Peyer's patch (tissue), 4 donors: ENCODE measurements at regions not wholly inside any gene's neighbourhood (a gene's known extent, or its start where the extent isn't known, plus 50 kb on each side); places are given as distances from the start of the nearest gene placed in this dataset.
A peak's percentile ranks its signal among the peaks of the same experiment; 100 is the strongest.

Source experiments
- DNase-seq, 3 donors: peaks; one replicate each; pipeline ENCODE4 v3.0.0-alpha.2; 2017 to 2019
- H3K27ac ChIP-seq, 4 donors: fragments of 200-600 bp; sonication (generic); one replicate each; pipeline ENCODE4 v1.5.1; 2016 to 2019
- H3K27me3 ChIP-seq, 2 donors: fragments of 200-600 bp; sonication (generic); one replicate each; pipeline ENCODE4 v1.5.1; 2019
- H3K36me3 ChIP-seq, 3 donors: fragments of 200-600 bp; sonication (generic); one replicate each; pipeline ENCODE4 v1.5.1; 2016 to 2019
- H3K4me1 ChIP-seq, 4 donors: fragments of 200-600 bp; sonication (generic); one replicate each; pipeline ENCODE4 v1.5.1; 2016 to 2019
- H3K4me3 ChIP-seq, 4 donors: fragments of 200-600 bp; sonication (generic); 1 replicate in 3 of 4; 2 replicates in 1 of 4; pipeline ENCODE4 v1.5.1; 2016 to 2019; ENCODE audit warnings: mild to moderate bottlenecking in 1 of 4
- H3K9me3 ChIP-seq, 4 donors: fragments of 200-600 bp; sonication (generic); one replicate each; pipeline ENCODE4 v1.5.1; 2016 to 2019; ENCODE audit warnings: mild to moderate bottlenecking in 1 of 4
- CTCF ChIP-seq, 6 experiments: fragments of 450-650 bp in 4 of 6; fragments of 200-600 bp in 2 of 6; sonication (generic) in 1 of 6; IDR thresholded peaks; one replicate each; pipeline ENCODE4 v1.5.1; 2017 to 2019; ENCODE audit warnings: antibody characterized with exemption in 6 of 6, mild to moderate bottlenecking in 3 of 6, moderate library complexity in 1 of 6
- POLR2A ChIP-seq, 2 donors: fragments of 450-650 bp; IDR thresholded peaks; one replicate each; pipeline ENCODE4 v1.5.1; 2017; ENCODE audit warnings: antibody characterized with exemption in 2 of 2, mild to moderate bottlenecking in 2 of 2, moderate library complexity in 2 of 2

DNA sequence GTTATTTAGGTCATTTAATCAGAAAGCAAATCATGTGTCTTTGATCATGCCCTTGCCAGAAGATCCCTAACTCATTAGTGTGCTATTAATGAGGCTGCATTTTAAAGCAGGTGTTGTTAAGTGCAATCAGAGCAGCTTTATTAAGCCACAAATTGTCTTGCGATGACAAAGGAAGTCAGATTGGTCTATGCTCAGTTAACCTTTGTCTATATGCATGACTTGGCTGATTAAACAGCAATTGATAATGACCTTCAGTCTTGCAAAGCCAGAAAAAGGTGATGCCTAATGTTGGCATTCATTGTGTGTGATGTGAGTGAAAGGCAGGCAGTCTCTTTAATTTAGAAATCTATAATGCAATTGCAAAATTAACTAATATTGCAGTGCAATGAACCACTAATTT, 166.9 kb downstream of the RND3 start:
- no peak overlapping the region for H3K4me3 ChIP-seq
- H3K27me3 ChIP-seq, result no peaks in the 10 kb centered on the region
- H3K27ac ChIP-seq, result no peak overlapping the region
- H3K4me1 ChIP-seq, result no peaks in the 10 kb centered on the region
- no peak for TF ChIP-seq POLR2A (IDR thresholded peaks at IDR 0.05)
- TF ChIP-seq CTCF (IDR thresholded peaks at IDR 0.05), result no peak
- no peaks in the 10 kb centered on the region for H3K36me3 ChIP-seq
- DNase-seq, result no peak
- H3K9me3 ChIP-seq, result peaks cover 0 to 6% (median under 1%) of the 10 kb centered on the region in 4 donors

DNA sequence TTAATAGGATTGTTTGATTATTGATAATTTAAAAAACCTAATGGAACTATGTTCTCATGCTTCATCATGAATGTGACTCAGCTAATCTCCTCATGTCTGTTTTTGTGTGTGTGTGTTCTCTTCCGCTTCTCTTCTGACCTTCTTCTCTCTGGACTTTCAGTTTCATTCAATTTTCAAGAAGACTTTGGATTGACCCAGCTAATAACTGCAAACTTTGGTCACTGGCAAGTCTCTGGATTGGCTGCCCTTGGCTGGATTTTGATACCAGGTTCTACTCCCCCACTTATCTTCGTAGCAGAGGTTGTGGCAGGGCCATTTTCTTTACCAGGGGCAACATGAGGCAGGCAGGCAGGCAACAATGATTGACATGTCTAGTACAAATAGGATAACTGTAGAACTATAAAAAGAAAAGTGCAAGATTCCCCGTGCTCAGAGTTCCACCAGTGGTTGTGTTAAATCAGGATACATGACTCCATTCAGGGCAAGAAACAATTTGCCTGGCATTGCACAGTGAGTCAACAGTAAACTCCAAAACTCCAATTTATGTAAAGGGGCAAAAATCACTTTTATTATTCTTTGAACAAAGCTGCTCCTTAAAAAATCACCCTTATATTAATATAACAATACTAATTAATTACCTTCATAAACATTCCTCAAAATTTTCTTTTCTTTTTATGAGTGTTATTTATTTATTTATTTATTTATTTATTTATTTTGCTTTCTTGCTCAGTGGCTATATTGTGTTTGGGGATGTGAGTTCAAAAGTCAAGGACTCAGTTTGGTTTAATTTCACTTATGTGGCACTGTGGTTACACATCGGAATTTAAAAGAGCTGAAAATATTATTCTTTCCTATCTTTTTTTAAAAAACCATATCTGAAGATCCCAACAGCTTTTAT, 167.6 kb downstream of the RND3 start:
- Histone ChIP-seq H3K4me1 (no peaks in the 10 kb centered on the region), H3K36me3 (no peaks in the 10 kb centered on the region), H3K9me3 (peaks cover 0 to 8% (median 2%) of the 10 kb centered on the region in 4 donors), H3K27ac (no peak overlapping the region), H3K27me3 (no peaks in the 10 kb centered on the region), H3K4me3 (no peak overlapping the region)
- TF ChIP-seq POLR2A (IDR thresholded peaks at IDR 0.05) (no peak), CTCF (IDR thresholded peaks at IDR 0.05) (no peak)
- no peak for DNase-seq

GRCh38 chr2:150319085-150319484, 168.4 kb downstream of the RND3 start:
- Histone ChIP-seq H3K27me3 (no peaks in the 10 kb centered on the region), H3K36me3 (no peaks in the 10 kb centered on the region), H3K4me1 (no peaks in the 10 kb centered on the region), H3K27ac (no peak overlapping the region), H3K4me3 (no peak overlapping the region), H3K9me3 (peaks cover 0 to 8% (median 2%) of the 10 kb centered on the region in 4 donors)
- no peak for DNase-seq
- TF ChIP-seq CTCF (IDR thresholded peaks at IDR 0.05) (no peak), POLR2A (IDR thresholded peaks at IDR 0.05) (no peak)

GRCh38 chr2:150312271-150312670, 175.2 kb downstream of the RND3 start:
- Histone ChIP-seq H3K4me3 (no peak overlapping the region), H3K27ac (no peak overlapping the region), H3K27me3 (no peaks in the 10 kb centered on the region), H3K4me1 (peaks cover 0 to 10% (median 3%) of the 10 kb centered on the region in 4 donors), H3K9me3 (peaks cover 0 to 8% (median 2%) of the 10 kb centered on the region in 4 donors), H3K36me3 (no peaks in the 10 kb centered on the region)
- DNase-seq, result no peak
- TF ChIP-seq POLR2A (IDR thresholded peaks at IDR 0.05) (no peak), CTCF (IDR thresholded peaks at IDR 0.05) (no peak)

GRCh38 chr2:150309311-150310080, 178.0 kb downstream of the RND3 start:
- TF ChIP-seq POLR2A (IDR thresholded peaks at IDR 0.05) (no peak), CTCF (IDR thresholded peaks at IDR 0.05) (peak in 1 of 6 experiments; percentile 14)
- peak overlapping the region in 2 of 4 donors; percentile 70 to 82 for H3K27ac ChIP-seq

More at GRCh38 chr2:150309311-150310080, 178.0 kb downstream of the RND3 start:
- Histone ChIP-seq H3K9me3 (no peaks in the 10 kb centered on the region), H3K36me3 (no peaks in the 10 kb centered on the region), H3K4me3 (no peak overlapping the region), H3K4me1 (peaks cover 0 to 10% (median 3%) of the 10 kb centered on the region in 4 donors), H3K27me3 (no peaks in the 10 kb centered on the region)
- peak in 2 of 3 donors; percentile 74 to 78 for DNase-seq
